ENCODE measurements at regions not wholly inside any gene's neighbourhood (a gene's known extent, or its start where the extent isn't known, plus 50 kb on each side); places are given as distances from the start of the nearest gene placed in this dataset.
"Not testable (repeated sequence)": the region's sequence is repeated elsewhere in the genome, so short reads cannot be mapped to it uniquely, and the experiment has no call there.

DNA sequence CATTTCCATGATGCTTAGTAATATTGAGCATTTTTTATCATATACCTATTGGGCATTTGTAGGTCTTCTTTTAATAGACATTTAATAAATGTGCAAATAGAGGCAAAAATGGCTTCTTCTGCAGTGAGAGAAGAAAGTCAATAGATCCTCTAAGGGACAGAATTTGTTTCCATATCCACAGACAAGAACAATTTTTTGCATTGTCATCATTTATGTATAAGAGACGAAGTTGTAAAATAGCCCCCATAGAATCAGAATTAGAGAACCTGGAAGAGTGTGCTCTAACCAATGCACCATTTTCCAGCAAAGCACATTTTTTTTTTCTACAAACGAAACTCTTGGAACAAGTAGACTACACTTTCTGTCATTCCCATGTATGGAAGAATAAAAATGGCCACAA lies 365.1 kb upstream of the PDE3A start:
- DNase-seq = no peak
- H3K36me3 Mint-ChIP-seq (ENCODE audit: low read depth) = no peaks in the 10 kb centered on the region
- no peaks in the 10 kb centered on the region for H3K4me1 Mint-ChIP-seq (ENCODE audit: low read depth)
- no peaks in the 10 kb centered on the region for H3K27me3 Mint-ChIP-seq (ENCODE audit: insufficient read depth)
- H3K9me3 Mint-ChIP-seq = peaks cover 25% of the 10 kb centered on the region
- H3K4me3 Mint-ChIP-seq = no peak overlapping the region
- TF ChIP-seq CTCF (IDR thresholded peaks at IDR 0.05) = no peak
- H3K27ac Mint-ChIP-seq = no peak overlapping the region

DNA sequence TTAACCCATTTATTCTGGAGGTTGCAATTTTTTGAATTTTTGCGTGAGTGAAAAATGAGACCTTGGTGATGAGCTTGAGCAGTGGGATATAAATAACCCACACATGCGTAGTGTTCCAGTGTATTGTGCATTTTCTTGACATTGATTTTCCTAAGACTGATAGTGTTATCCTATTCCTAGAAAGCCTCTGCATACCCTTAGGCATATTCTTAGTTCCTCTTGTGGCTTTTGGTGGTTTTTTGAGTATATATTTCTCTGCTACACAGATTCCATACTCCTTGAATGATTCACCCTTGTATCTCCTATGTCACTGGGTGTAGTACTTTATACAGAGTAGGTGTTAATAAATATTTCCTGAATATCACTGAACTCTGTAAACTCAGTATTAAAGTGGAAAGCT lies 363.4 kb upstream of the PDE3A start:
- no peak for DNase-seq

GRCh38 chr12:20006871-20007730 lies 361.2 kb upstream of the PDE3A start:
- H3K27ac Mint-ChIP-seq = no peak overlapping the region
- peaks cover 44% of the 10 kb centered on the region for H3K9me3 Mint-ChIP-seq
- no peak overlapping the region for H3K4me3 Mint-ChIP-seq
- no peaks in the 10 kb centered on the region for H3K27me3 Mint-ChIP-seq (ENCODE audit: insufficient read depth)
- no peak for TF ChIP-seq CTCF (IDR thresholded peaks at IDR 0.05)
- H3K4me1 Mint-ChIP-seq (ENCODE audit: low read depth) = no peaks in the 10 kb centered on the region
- DNase-seq = no peak
- H3K36me3 Mint-ChIP-seq (ENCODE audit: low read depth) = 0 out of 2 replicates have a peak, but pooled peaks cover 4% of the 10 kb centered on the region

More for the DNA sequence above, 363.4 kb upstream of the PDE3A start:
- TF ChIP-seq CTCF (IDR thresholded peaks at IDR 0.05) = no peak
- Mint-ChIP-seq H3K27me3 (ENCODE audit: insufficient read depth) (no peaks in the 10 kb centered on the region), H3K9me3 (peaks cover 42% of the 10 kb centered on the region), H3K27ac (no peak overlapping the region), H3K36me3 (ENCODE audit: low read depth) (0 out of 2 replicates have a peak, but pooled peaks cover 4% of the 10 kb centered on the region), H3K4me3 (no peak overlapping the region), H3K4me1 (ENCODE audit: low read depth) (no peaks in the 10 kb centered on the region)

DNA sequence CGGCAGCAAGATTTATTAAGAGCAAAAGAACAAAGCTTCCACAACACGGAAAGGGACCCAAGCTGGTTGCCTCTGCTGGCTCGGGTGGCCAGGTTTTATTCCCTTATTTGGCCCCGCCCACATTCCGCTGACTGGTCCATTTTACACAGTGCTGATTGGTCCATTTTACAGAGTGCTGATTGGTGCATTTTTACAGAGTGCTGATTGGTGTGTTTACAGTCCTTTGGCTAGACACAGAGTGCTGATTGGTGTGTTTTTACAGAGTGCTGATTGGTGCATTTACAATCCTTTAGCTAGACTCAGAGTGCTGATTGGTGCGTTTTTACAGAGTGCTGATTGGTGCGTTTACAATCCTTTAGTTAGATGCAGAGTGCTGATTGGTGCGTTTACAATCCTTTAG lies 358.4 kb upstream of the PDE3A start:
- H3K27ac Mint-ChIP-seq; H3K27me3 Mint-ChIP-seq (ENCODE audit: insufficient read depth); H3K4me1 Mint-ChIP-seq (ENCODE audit: low read depth); DNase-seq; H3K4me3 Mint-ChIP-seq; H3K36me3 Mint-ChIP-seq (ENCODE audit: low read depth): not testable (repeated sequence)
- H3K9me3 Mint-ChIP-seq = peaks cover 46% of the 10 kb centered on the region

- Mint-ChIP-seq H3K4me3 (no peak overlapping the region), H3K27me3 (ENCODE audit: insufficient read depth) (no peaks in the 10 kb centered on the region), H3K27ac (no peak overlapping the region), H3K36me3 (ENCODE audit: low read depth) (0 out of 2 replicates have a peak, but pooled peaks cover 4% of the 10 kb centered on the region), H3K9me3 (peaks cover 49% of the 10 kb centered on the region), H3K4me1 (ENCODE audit: low read depth) (no peaks in the 10 kb centered on the region)
- no peak for TF ChIP-seq CTCF (IDR thresholded peaks at IDR 0.05)
- no peak for DNase-seq
Measured at GRCh38 chr12:20011200-20011599, 357.1 kb upstream of the PDE3A start.

GRCh38 chr12:20017802-20018201 lies 350.5 kb upstream of the PDE3A start:
- TF ChIP-seq CTCF (IDR thresholded peaks at IDR 0.05) = no peak
- Mint-ChIP-seq H3K9me3 (peaks cover 11% of the 10 kb centered on the region), H3K36me3 (ENCODE audit: low read depth) (no peaks in the 10 kb centered on the region), H3K4me1 (ENCODE audit: low read depth) (no peaks in the 10 kb centered on the region), H3K27me3 (ENCODE audit: insufficient read depth) (no peaks in the 10 kb centered on the region), H3K4me3 (no peak overlapping the region), H3K27ac (no peak overlapping the region)
- DNase-seq = no peak
